Gastroesophageal sphincter (tissue), 4 donors: ENCODE measurements at regions not wholly inside any gene's neighbourhood (a gene's known extent, or its start where the extent isn't known, plus 50 kb on each side); places are given as distances from the start of the nearest gene placed in this dataset.

Source experiments
- ATAC-seq: fragments of 150-250 bp; one replicate; pipeline ENCODE4 v1.9.1; 2016; ENCODE audit warnings: mild to moderate bottlenecking, moderate library complexity
- H3K27ac ChIP-seq, 4 donors: fragments of 200-600 bp; sonication (generic) in 3 of 4; 1 replicate in 3 of 4; 2 replicates in 1 of 4; pipeline ENCODE4 v1.5.1; 2016 to 2019
- H3K27me3 ChIP-seq: fragments of 200-600 bp; sonication (generic); one replicate; pipeline ENCODE4 v1.5.1; 2019
- H3K36me3 ChIP-seq, 2 donors: fragments of 200-600 bp; sonication (generic); one replicate each; pipeline ENCODE4 v1.5.1; 2019; ENCODE audit warnings: control low read depth in 1 of 2
- H3K4me1 ChIP-seq, 3 donors: fragments of 200-600 bp; sonication (generic); 1 replicate in 2 of 3; 2 replicates in 1 of 3; pipeline ENCODE4 v1.5.1; 2016 to 2019; ENCODE audit warnings: control low read depth in 2 of 3
- H3K4me3 ChIP-seq, 2 donors: fragments of 200-600 bp; sonication (generic); one replicate each; pipeline ENCODE4 v1.5.1; 2019; ENCODE audit warnings: mild to moderate bottlenecking in 1 of 2, moderate library complexity in 1 of 2
- H3K9me3 ChIP-seq, 3 donors: fragments of 200-600 bp; sonication (generic); one replicate each; pipeline ENCODE4 v1.5.1; 2017 to 2019; ENCODE audit warnings: control low read depth in 2 of 3
- CTCF ChIP-seq, 4 experiments: fragments of 200-600 bp in 2 of 4; fragments of 450-650 bp in 2 of 4; sonication (generic) in 1 of 4; IDR thresholded peaks; one replicate each; pipeline ENCODE4 v1.5.1; 2017 to 2019; ENCODE audit warnings: antibody characterized with exemption in 4 of 4, mild to moderate bottlenecking in 2 of 4, moderate library complexity in 2 of 4
- EP300 ChIP-seq: sonication (generic); formaldehyde crosslinking; IDR thresholded peaks from one replicate; pipeline ENCODE4 v1.6.1; 2017; ENCODE audit warnings: antibody characterized with exemption, mild to moderate bottlenecking
- POLR2A ChIP-seq, 2 donors: fragments of 450-650 bp; IDR thresholded peaks; one replicate each; pipeline ENCODE4 v1.6.1; 2017; ENCODE audit warnings: antibody characterized with exemption in 2 of 2, mild to moderate bottlenecking in 2 of 2, moderate library complexity in 1 of 2
- POLR2AphosphoS5 ChIP-seq: sonication (generic); formaldehyde crosslinking; IDR thresholded peaks from one replicate; pipeline ENCODE4 v1.6.1; 2017; ENCODE audit warnings: antibody characterized with exemption
- WGBS, 2 donors: methylation state at CpG; one replicate each; pipeline ENCODE4 v1.1.5; 2018; ENCODE audit warnings: low coverage in 1 of 2; 5-methylcytosine and 5-hydroxymethylcytosine counted together

GRCh38 chr7:138245682-138246081 is 169.4 kb downstream of the AKR1D1 start:
- Histone ChIP-seq H3K36me3 (no peaks in the 10 kb centered on the region), H3K4me1 (no peaks in the 10 kb centered on the region), H3K27ac (no peak overlapping the region), H3K27me3 (no peaks in the 10 kb centered on the region), H3K4me3 (no peak overlapping the region), H3K9me3 (peaks cover 0 to 13% (median 0%) of the 10 kb centered on the region in 3 donors)
- ATAC-seq, result no peak
- TF ChIP-seq CTCF (IDR thresholded peaks at IDR 0.05) (no peak), POLR2A (IDR thresholded peaks at IDR 0.05) (no peak), EP300 (no peak), POLR2AphosphoS5 (no peak)
- 50 to 75% methylated on average over 1 of the region's 1 CpG for WGBS, 2 donors

DNA sequence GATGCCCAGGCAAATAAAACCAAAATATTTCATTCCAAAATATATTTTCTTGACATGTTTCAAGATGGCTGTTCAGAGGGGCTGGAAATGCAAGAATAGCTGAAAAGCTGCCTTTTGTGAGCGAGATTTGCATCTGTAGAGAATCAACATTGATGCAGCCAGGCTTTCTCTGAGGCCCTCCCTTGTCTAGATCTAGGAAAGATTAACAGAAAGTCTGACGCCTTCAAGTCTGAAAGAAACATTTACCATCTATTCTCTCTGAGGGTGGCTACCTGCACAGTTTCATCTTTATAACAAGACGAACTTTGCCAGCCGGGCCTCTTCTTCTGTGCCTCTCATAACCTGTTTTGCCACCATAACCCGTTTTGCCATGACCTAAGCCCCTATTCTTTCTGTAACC is 170.2 kb downstream of the AKR1D1 start:
- Histone ChIP-seq H3K4me1 (no peaks in the 10 kb centered on the region), H3K9me3 (peaks cover 0 to 13% (median 0%) of the 10 kb centered on the region in 3 donors), H3K36me3 (no peaks in the 10 kb centered on the region), H3K27me3 (no peaks in the 10 kb centered on the region), H3K4me3 (no peak overlapping the region), H3K27ac (no peak overlapping the region)
- no peak for ATAC-seq
- WGBS, 2 donors, result 58 to 70% methylated on average over 5 of the region's 5 CpGs
- TF ChIP-seq EP300 (no peak), CTCF (IDR thresholded peaks at IDR 0.05) (no peak), POLR2AphosphoS5 (no peak), POLR2A (IDR thresholded peaks at IDR 0.05) (no peak)

- Histone ChIP-seq H3K27ac (no peak overlapping the region), H3K4me1 (no peaks in the 10 kb centered on the region), H3K36me3 (no peaks in the 10 kb centered on the region), H3K27me3 (no peaks in the 10 kb centered on the region), H3K4me3 (no peak overlapping the region), H3K9me3 (peaks cover 0 to 13% (median 0%) of the 10 kb centered on the region in 3 donors)
- ATAC-seq, result no peak
- TF ChIP-seq POLR2AphosphoS5 (no peak), CTCF (IDR thresholded peaks at IDR 0.05) (no peak), POLR2A (IDR thresholded peaks at IDR 0.05) (no peak), EP300 (no peak)
- WGBS, 2 donors, result 29 to 33% methylated on average over 1 of the region's 1 CpG
These were observed 170.8 kb downstream of the AKR1D1 start for GRCh38 chr7:138247081-138247480.

DNA sequence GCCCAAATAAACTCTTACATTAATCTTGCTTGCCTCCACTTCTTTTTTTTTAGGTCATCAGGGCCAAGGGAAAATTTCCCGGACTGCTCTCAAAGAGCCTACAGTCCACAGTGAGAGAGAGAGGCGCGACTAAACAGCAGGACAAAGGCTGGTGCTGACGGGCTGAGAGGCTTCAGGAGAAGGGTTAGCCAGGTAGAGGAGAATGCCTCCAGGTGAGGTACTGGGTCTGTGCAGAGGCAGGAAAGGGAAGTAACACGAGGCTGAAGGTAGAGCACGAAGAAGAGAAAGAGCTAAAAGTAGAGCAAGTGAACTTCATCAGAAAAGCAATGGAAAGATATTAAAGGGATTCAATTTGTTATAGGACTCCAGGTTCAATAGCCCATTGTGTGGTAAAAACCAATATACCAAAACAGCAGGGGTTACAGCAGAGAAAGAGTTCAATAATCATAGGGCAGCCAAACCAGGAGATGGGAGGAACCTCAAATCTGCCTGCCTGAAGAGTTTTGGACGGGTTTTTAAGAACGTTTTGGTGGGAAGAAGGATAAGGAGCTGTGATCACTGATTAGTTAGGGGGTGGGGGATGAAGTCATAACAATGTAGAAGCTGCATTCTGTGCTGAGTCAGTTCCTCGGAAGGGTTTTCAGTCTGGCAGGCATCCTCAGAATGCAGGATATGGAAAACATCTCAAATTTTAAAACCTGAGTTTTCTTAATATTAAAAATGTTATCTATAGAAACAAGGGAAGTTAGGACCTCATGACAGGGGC is 171.5 kb downstream of the AKR1D1 start:
- Histone ChIP-seq H3K27ac (no peak overlapping the region), H3K27me3 (no peaks in the 10 kb centered on the region), H3K9me3 (peaks cover 0 to 13% (median 0%) of the 10 kb centered on the region in 3 donors), H3K4me1 (no peaks in the 10 kb centered on the region), H3K4me3 (no peak overlapping the region), H3K36me3 (no peaks in the 10 kb centered on the region)
- 53 to 68% methylated on average over 6 to 9 of the region's 9 CpGs for WGBS, 2 donors
- ATAC-seq, result no peak
- TF ChIP-seq EP300, result no peak
- no peak for TF ChIP-seq POLR2AphosphoS5
- no peak for TF ChIP-seq CTCF (IDR thresholded peaks at IDR 0.05)
- no peak for TF ChIP-seq POLR2A (IDR thresholded peaks at IDR 0.05)

DNA sequence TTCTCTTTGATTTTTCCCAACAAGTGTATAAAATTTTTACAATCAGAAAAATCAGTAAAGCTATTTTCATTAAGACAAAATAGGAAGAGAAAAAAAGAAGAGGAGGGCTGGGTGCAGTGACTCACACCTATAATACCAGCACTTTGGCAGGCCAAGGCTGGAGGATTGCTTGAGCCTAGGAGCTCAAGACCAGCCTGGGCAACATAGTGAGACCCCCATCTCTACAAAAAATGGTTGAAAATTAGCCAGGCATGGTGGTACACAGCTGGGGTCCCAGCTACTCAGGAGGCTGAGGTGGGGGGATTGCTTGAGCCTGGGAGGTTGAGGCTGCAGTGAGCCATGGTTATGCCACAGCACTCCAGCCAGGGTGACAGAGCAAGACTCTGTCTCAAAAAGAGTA is 172.3 kb downstream of the AKR1D1 start:
- Histone ChIP-seq H3K4me3 (no peak overlapping the region), H3K4me1 (no peaks in the 10 kb centered on the region), H3K9me3 (peaks cover 0 to 13% (median 0%) of the 10 kb centered on the region in 3 donors), H3K27ac (no peak overlapping the region), H3K27me3 (no peaks in the 10 kb centered on the region), H3K36me3 (no peaks in the 10 kb centered on the region)
- TF ChIP-seq POLR2A (IDR thresholded peaks at IDR 0.05), result no peak
- no peak for TF ChIP-seq EP300
- no peak for TF ChIP-seq POLR2AphosphoS5
- no peak for TF ChIP-seq CTCF (IDR thresholded peaks at IDR 0.05)
- no peak for ATAC-seq
